ENCODE measurements at regions not wholly inside any gene's neighbourhood (a gene's known extent, or its start where the extent isn't known, plus 50 kb on each side); places are given as distances from the start of the nearest gene placed in this dataset.

- TF ChIP-seq, protein P1, sequence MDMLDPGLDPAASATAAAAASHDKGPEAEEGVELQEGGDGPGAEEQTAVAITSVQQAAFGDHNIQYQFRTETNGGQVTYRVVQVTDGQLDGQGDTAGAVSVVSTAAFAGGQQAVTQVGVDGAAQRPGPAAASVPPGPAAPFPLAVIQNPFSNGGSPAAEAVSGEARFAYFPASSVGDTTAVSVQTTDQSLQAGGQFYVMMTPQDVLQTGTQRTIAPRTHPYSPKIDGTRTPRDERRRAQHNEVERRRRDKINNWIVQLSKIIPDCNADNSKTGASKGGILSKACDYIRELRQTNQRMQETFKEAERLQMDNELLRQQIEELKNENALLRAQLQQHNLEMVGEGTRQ (IDR thresholded peaks at IDR 0.05; ENCODE audit: borderline replicate concordance, low read depth, low read length): no peak
- TF ChIP-seq GABPA (IDR thresholded peaks at IDR 0.05; ENCODE audit: low read depth) (no peak), YY1 (IDR thresholded peaks at IDR 0.05; ENCODE audit: low read depth) (no peak), NFIC (IDR thresholded peaks at IDR 0.05; ENCODE audit: borderline replicate concordance) (no peak), CTCF (IDR thresholded peaks at IDR 0.05) (no peak), SMC3 (IDR thresholded peaks at IDR 0.05; ENCODE audit: low read depth, low read length) (no peak), REST (IDR thresholded peaks at IDR 0.05; ENCODE audit: low read depth, low read length) (no peak), SIN3A (IDR thresholded peaks at IDR 0.05; ENCODE audit: borderline replicate concordance, low read depth, low read length) (no peak)
Measured at GRCh38 chr17:55561973-55562495, 50.8 kb upstream of the SMIM36 start.
